GM18498 (cell line): ENCODE measurements at regions not wholly inside any gene's neighbourhood (a gene's known extent, or its start where the extent isn't known, plus 50 kb on each side); places are given as distances from the start of the nearest gene placed in this dataset.
"Not testable (repeated sequence)": the region's sequence is repeated elsewhere in the genome, so short reads cannot be mapped to it uniquely, and the experiment has no call there.

Experiments
- ATAC-seq: cut with Tn5 transposase; IDR thresholded peaks from one replicate; pipeline ENCODE4 v1.9.1; 2021; ENCODE audit warnings: mild to moderate bottlenecking, moderate library complexity; ENCODE audit not compliant: unreplicated experiment

- not testable (repeated sequence) for ATAC-seq
Measured at GRCh38 chr10:61192589-61192988, 248.6 kb upstream of the RHOBTB1 start.

- ATAC-seq: no peak
Measured at GRCh38 chr10:61192042-61192441, 248.1 kb upstream of the RHOBTB1 start.

- ATAC-seq: no peak
Measured at GRCh38 chr10:61189912-61190311, 245.9 kb upstream of the RHOBTB1 start.

- no peak for ATAC-seq
Measured at GRCh38 chr10:61188691-61189090, 244.7 kb upstream of the RHOBTB1 start.

GRCh38 chr10:61188101-61188500 lies 244.1 kb upstream of the RHOBTB1 start:
- no peak for ATAC-seq

- no peak for ATAC-seq
Measured at GRCh38 chr10:61187601-61188000, 243.6 kb upstream of the RHOBTB1 start.

GRCh38 chr10:61186408-61186807 lies 242.4 kb upstream of the RHOBTB1 start:
- ATAC-seq: no peak

- no peak for ATAC-seq
Measured at GRCh38 chr10:61184429-61184828, 240.4 kb upstream of the RHOBTB1 start.

- no peak for ATAC-seq
Measured at GRCh38 chr10:61183967-61184366, 240.0 kb upstream of the RHOBTB1 start.

- no peak for ATAC-seq
Measured at GRCh38 chr10:61181832-61182231, 237.8 kb upstream of the RHOBTB1 start.

- no peak for ATAC-seq
Measured at GRCh38 chr10:61179771-61180170, 235.8 kb upstream of the RHOBTB1 start.

- ATAC-seq: no peak
Measured at GRCh38 chr10:61176424-61176823, 232.4 kb upstream of the RHOBTB1 start.

GRCh38 chr10:61175316-61175715 lies 231.3 kb upstream of the RHOBTB1 start:
- no peak for ATAC-seq

- ATAC-seq: no peak
Measured at GRCh38 chr10:61173450-61173849, 229.5 kb upstream of the RHOBTB1 start.

GRCh38 chr10:61172182-61172926 lies 228.4 kb upstream of the RHOBTB1 start:
- no peak for ATAC-seq

GRCh38 chr10:61170594-61170993 lies 226.6 kb upstream of the RHOBTB1 start:
- ATAC-seq: no peak

- no peak for ATAC-seq
Measured at GRCh38 chr10:61169294-61169693, 225.3 kb upstream of the RHOBTB1 start.

- no peak for ATAC-seq
Measured at GRCh38 chr10:61166489-61166888, 222.5 kb upstream of the RHOBTB1 start.

- ATAC-seq: no peak
Measured at GRCh38 chr10:61166065-61166464, 222.1 kb upstream of the RHOBTB1 start.

GRCh38 chr10:61164458-61165160 lies 220.6 kb upstream of the RHOBTB1 start:
- ATAC-seq: no peak

- no peak for ATAC-seq
Measured at GRCh38 chr10:61163403-61163802, 219.4 kb upstream of the RHOBTB1 start.

- no peak for ATAC-seq
Measured at GRCh38 chr10:61160253-61160652, 216.3 kb upstream of the RHOBTB1 start.
